Adrenal gland (tissue), 9 donors: ENCODE measurements at regions not wholly inside any gene's neighbourhood (a gene's known extent, or its start where the extent isn't known, plus 50 kb on each side); places are given as distances from the start of the nearest gene placed in this dataset.

Source experiments
- DNase-seq, 7 donors: peaks; one replicate each; pipeline ENCODE4 v3.0.0-alpha.2; 2019 to 2020
- H3K27ac ChIP-seq, 5 donors: fragments of 200-600 bp; sonication (generic) in 4 of 5; 1 replicate in 3 of 5; 2 replicates in 2 of 5; pipeline versions ENCODE4 v1.5.1 to v1.8.0; 2016 to 2020; ENCODE audit warnings: mild to moderate bottlenecking in 1 of 5
- H3K27me3 ChIP-seq: fragments of 200-600 bp; 2 replicates; pipeline ENCODE4 v1.8.0; 2021
- H3K36me3 ChIP-seq, 2 donors: fragments of 200-600 bp; replicated peaks in 1 of 2; 1 replicate in 1 of 2; 2 replicates in 1 of 2; pipeline versions ENCODE4 v1.5.1 to v1.8.0; 2018 to 2022
- H3K4me1 ChIP-seq, 2 donors: fragments of 200-600 bp; replicated peaks in 1 of 2; 1 replicate in 1 of 2; 2 replicates in 1 of 2; pipeline versions ENCODE4 v1.5.1 to v1.8.0; 2018 to 2021
- H3K4me3 ChIP-seq, 4 donors: fragments of 200-600 bp; sonication (generic) in 3 of 4; one replicate each; pipeline ENCODE4 v1.5.1; 2016 to 2018
- H3K9me3 ChIP-seq, 3 donors: fragments of 200-600 bp; sonication (generic) in 1 of 3; replicated peaks in 1 of 3; 1 replicate in 2 of 3; 2 replicates in 1 of 3; pipeline versions ENCODE4 v1.5.1 to v1.8.0; 2016 to 2021
- CTCF ChIP-seq, 6 experiments: fragments of 450-650 bp in 4 of 6; fragments of 200-600 bp in 2 of 6; sonication (generic) in 1 of 6; IDR thresholded peaks; 1 replicate in 5 of 6; 2 replicates in 1 of 6; pipeline versions ENCODE4 v1.5.1 to v1.8.0; 2016 to 2021; ENCODE audit warnings: antibody characterized with exemption in 6 of 6, mild to moderate bottlenecking in 2 of 6, moderate library complexity in 1 of 6
- POLR2A ChIP-seq, 2 donors: fragments of 450-650 bp; IDR thresholded peaks; one replicate each; pipeline ENCODE4 v1.6.1; 2017; ENCODE audit warnings: antibody characterized with exemption in 2 of 2, mild to moderate bottlenecking in 2 of 2, moderate library complexity in 1 of 2
- WGBS, 4 donors: extraction: QIAGEN DNeasy Blood & Tissue Kit in 2 of 4; methylation state at CpG; one replicate each; pipeline versions ENCODE4 v1.1.5 to v1.1.7; 2013 to 2017; 5-methylcytosine and 5-hydroxymethylcytosine counted together
- intact Hi-C, 2 donors: fragments of 100-400 bp; cut with DNase I; formaldehyde crosslinking; loops; one replicate each; pipeline versions ENCODE4 v1.14.1 to v1.15.0; 2022 to 2023
- donor health status: healthy with polysubstance abuse.
- donor health status: Bipolar disorder and iron deficiency.
- donor health status: DM: yes; HTN: yes; CAD: no.
- donor health status: DM: no; HTN: no; CAD: no.
- donor health status: DM: no; HTN: no; CAD: no.

- H3K36me3 ChIP-seq = no peaks in the 10 kb centered on the region
- intact Hi-C loops = no loop called here
- WGBS, 4 donors = 72 to 100% (median 85%) methylated on average over 2 of the region's 2 CpGs
- TF ChIP-seq CTCF (IDR thresholded peaks at IDR 0.05) (no peak), POLR2A (IDR thresholded peaks at IDR 0.05) (no peak)
- H3K9me3 ChIP-seq = no peaks in the 10 kb centered on the region
- H3K27ac ChIP-seq = no peak overlapping the region
- H3K4me3 ChIP-seq = no peak overlapping the region
- no peaks in the 10 kb centered on the region for H3K27me3 ChIP-seq
- no peak for DNase-seq
- no peaks in the 10 kb centered on the region for H3K4me1 ChIP-seq
Observed at GRCh38 chr5:89230178-89230577, 347.2 kb upstream of the MEF2C start.

DNA sequence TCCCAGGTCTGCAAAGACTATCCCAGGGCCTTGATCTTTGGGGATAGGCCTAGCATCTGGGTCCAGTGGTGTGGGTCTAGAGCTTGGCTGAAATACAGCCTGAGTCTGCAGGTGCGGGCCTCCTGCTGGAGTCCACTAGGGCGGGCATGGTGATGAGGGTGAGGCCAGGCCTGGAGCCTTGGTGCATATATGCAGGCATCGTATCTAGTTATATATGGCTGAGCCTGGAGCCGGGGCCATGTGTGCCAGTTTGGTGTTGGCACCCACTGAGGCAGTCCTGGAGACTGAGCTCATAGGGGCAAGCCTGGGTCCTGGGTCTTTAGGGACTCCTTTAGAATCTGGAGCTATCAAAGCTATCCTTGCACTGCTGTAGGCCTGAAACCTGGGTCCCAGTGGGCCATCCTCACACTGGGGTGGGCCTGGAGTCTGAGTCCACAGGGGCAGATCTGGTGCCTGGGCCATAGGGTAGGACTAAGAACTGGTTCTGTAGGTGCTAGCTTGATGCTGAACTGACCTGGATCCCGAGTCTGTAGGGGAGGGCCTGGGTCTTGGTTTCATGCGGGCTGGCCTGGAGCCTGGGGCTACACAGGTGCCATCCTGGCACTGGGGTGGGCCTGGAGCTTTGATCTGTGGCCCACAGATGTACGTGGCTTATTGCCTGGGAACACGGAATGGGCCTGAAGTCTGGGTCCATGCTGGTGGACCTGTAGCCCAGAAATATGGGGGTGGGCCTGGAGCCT lies 346.5 kb upstream of the MEF2C start:
- Histone ChIP-seq H3K4me3 (no peak overlapping the region), H3K4me1 (no peaks in the 10 kb centered on the region), H3K27ac (no peak overlapping the region), H3K36me3 (no peaks in the 10 kb centered on the region), H3K27me3 (no peaks in the 10 kb centered on the region), H3K9me3 (no peaks in the 10 kb centered on the region)
- DNase-seq = no peak
- TF ChIP-seq POLR2A (IDR thresholded peaks at IDR 0.05) = no peak
- TF ChIP-seq CTCF (IDR thresholded peaks at IDR 0.05) = no peak
- 93 to 100% (median 95%) methylated on average over 1 to 8 of the region's 8 CpGs for WGBS, 4 donors
- intact Hi-C loops = no loop called here

GRCh38 chr5:89228355-89228754 lies 345.4 kb upstream of the MEF2C start:
- H3K4me1 ChIP-seq = no peaks in the 10 kb centered on the region
- DNase-seq = no peak
- TF ChIP-seq CTCF (IDR thresholded peaks at IDR 0.05) (no peak), POLR2A (IDR thresholded peaks at IDR 0.05) (no peak)
- intact Hi-C loops = no loop called here
- H3K27ac ChIP-seq = no peak overlapping the region
- H3K27me3 ChIP-seq = no peaks in the 10 kb centered on the region
- no peaks in the 10 kb centered on the region for H3K9me3 ChIP-seq
- H3K4me3 ChIP-seq = no peak overlapping the region
- H3K36me3 ChIP-seq = no peaks in the 10 kb centered on the region
- 92 to 100% (median 96%) methylated on average over 1 of the region's 1 CpG for WGBS, 4 donors

- TF ChIP-seq CTCF (IDR thresholded peaks at IDR 0.05) (no peak), POLR2A (IDR thresholded peaks at IDR 0.05) (no peak)
- H3K4me3 ChIP-seq = no peak overlapping the region
- H3K27ac ChIP-seq = no peak overlapping the region
- no peaks in the 10 kb centered on the region for H3K27me3 ChIP-seq
- intact Hi-C loops = no loop called here
- no peaks in the 10 kb centered on the region for H3K9me3 ChIP-seq
- DNase-seq = no peak
- 71 to 83% (median 80%) methylated on average over 3 of the region's 3 CpGs for WGBS, 4 donors
- H3K4me1 ChIP-seq = no peaks in the 10 kb centered on the region
- H3K36me3 ChIP-seq = no peaks in the 10 kb centered on the region
Observed at GRCh38 chr5:89218364-89218763, 335.4 kb upstream of the MEF2C start.
